Keratinocyte (primary cell): ENCODE measurements at regions not wholly inside any gene's neighbourhood (a gene's known extent, or its start where the extent isn't known, plus 50 kb on each side); places are given as distances from the start of the nearest gene placed in this dataset.

Source experiments
- CTCF ChIP-seq, 3 experiments: IDR thresholded peaks in 1 of 3; conservative IDR thresholded peaks in 1 of 3; optimal IDR thresholded peaks in 1 of 3; 2 replicates in 2 of 3; 3 replicates in 1 of 3; pipeline versions ENCODE3 to v1.5.1; 2011; ENCODE audit warnings: low read length in 3 of 3, mild to moderate bottlenecking in 3 of 3, moderate library complexity in 2 of 3, control low read depth in 1 of 3, inconsistent platforms in 1 of 3; ENCODE audit not compliant: insufficient read depth in 2 of 3; ENCODE audit errors: extremely low read depth in 1 of 3
- EZH2 ChIP-seq: IDR thresholded peaks from one replicate; pipeline ENCODE4 v1.6.1; 2012; ENCODE audit warnings: inconsistent platforms, mild to moderate bottlenecking, low read length, moderate library complexity

DNA sequence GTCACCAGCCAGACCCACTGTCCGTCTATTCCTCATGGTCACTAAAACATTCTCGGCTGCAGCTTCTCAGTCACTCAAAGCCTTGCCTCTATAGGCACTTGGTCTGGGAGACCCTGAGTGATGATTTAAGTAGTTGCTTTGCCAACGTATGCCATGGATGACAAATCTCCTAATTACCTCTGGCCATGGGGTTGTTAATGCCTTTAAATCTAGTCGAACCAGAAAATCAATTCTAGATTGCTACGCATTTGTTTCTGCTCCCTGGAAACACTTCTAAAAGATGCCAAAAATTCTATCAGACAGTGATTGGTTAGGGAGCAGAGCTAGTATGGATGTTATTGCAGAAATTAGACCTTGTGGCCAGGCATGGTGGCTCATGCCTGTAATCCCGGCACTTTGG, 57.0 kb upstream of the RTL6 start:
- no peak for TF ChIP-seq CTCF (optimal IDR thresholded peaks at IDR 0.05 in 1 of 3, IDR thresholded peaks at IDR 0.05 in 1 of 3, conservative IDR thresholded peaks at IDR 0.05 in 1 of 3; ENCODE audit: extremely low read depth in 1 of 3, insufficient read depth in 2 of 3, low read length in 3 of 3)
- TF ChIP-seq EZH2 = no peak
